HCT116 (cell line): ENCODE measurements at regions not wholly inside any gene's neighbourhood (a gene's known extent, or its start where the extent isn't known, plus 50 kb on each side); places are given as distances from the start of the nearest gene placed in this dataset.

ENCODE experiments used
- ATAC-seq: fragments of 200-7000 bp; cut with Tn5 transposase; 2 replicates; pipeline ENCODE4 v1.9.1; 2020; ENCODE audit warnings: mild to moderate bottlenecking, moderate library complexity
- BruUV-seq: library from RNA; stranded (reverse); fragments of 400-500 nt; replicated peaks from 2 replicates; lab custom pipeline; 2021; lab: Mats Ljungman, UMichigan
- CTCF ChIA-PET: fragments of 300-600 bp; sonication (Branson Sonifier 250); formaldehyde crosslinking; loops from one replicate; lab custom pipeline; 2021; ENCODE audit warnings: antibody characterized with exemption; lab: Charles Lee
- POLR2A ChIA-PET: fragments of 300-600, 350-600 bp; sonication (Branson Sonifier 250); formaldehyde crosslinking; loops from one replicate; lab custom pipeline; 2021; ENCODE audit warnings: antibody characterized with exemption; lab: Charles Lee
- RAD21 ChIA-PET, 2 experiments: fragments of 300-600 bp; sonication (Branson Sonifier 250); formaldehyde crosslinking; loops; one replicate each; lab custom pipeline; 2023; ENCODE audit warnings: low total read pairs in 2 of 2; ENCODE audit not compliant: uncharacterized antibody in 2 of 2, unreplicated experiment in 2 of 2, low non-redundant PET in 1 of 2; lab: Charles Lee
- DNase-seq: peaks from one replicate; pipeline ENCODE4 v3.0.0-alpha.2; 2010; ENCODE audit warnings: low read depth, low spot score
- H2AFZ ChIP-seq: fragments of 200-600 bp; shearing (Covaris generic), sonication (generic); 2 replicates; pipeline ENCODE4 v1.6.1; 2017; ENCODE audit warnings: low read depth, mixed run types, mixed read lengths, antibody characterized with exemption, low read length; ENCODE audit not compliant: poor library complexity, severe bottlenecking
- H3K27ac ChIP-seq: 2 replicates; pipeline ENCODE4 v1.5.1; 2012; ENCODE audit warnings: low read depth, low read length
- H3K27me3 ChIP-seq: fragments of 200-600 bp; sonication (generic); 2 replicates; pipeline ENCODE4 v1.6.1; 2016; ENCODE audit warnings: mixed run types, low read length, mixed read lengths; ENCODE audit not compliant: insufficient read depth
- H3K36me3 ChIP-seq, 2 experiments: fragments of 200-500 bp in 1 of 2; fragments of 200-600 bp in 1 of 2; sonication (Bioruptor generic) in 1 of 2; sonication (generic) in 1 of 2; 2 replicates each; pipeline versions ENCODE4 v1.5.1 to v1.6.1; 2014 to 2016; ENCODE audit warnings: low read length in 2 of 2, inconsistent platforms in 1 of 2, mixed read lengths in 1 of 2, mixed run types in 1 of 2; ENCODE audit not compliant: insufficient read depth in 2 of 2, control insufficient read depth in 1 of 2
- H3K4me1 ChIP-seq, 2 experiments: fragments of 200-600 bp in 1 of 2; sonication (generic) in 1 of 2; 2 replicates each; pipeline versions ENCODE4 v1.5.1 to v1.6.1; 2012 to 2017; ENCODE audit warnings: low read length in 2 of 2, inconsistent platforms in 1 of 2, mild to moderate bottlenecking in 1 of 2, mixed read lengths in 1 of 2, mixed run types in 1 of 2, moderate library complexity in 1 of 2; ENCODE audit not compliant: insufficient read depth in 2 of 2, control insufficient read depth in 1 of 2
- H3K4me2 ChIP-seq: fragments of 200-600 bp; sonication (generic); 2 replicates; pipeline ENCODE4 v1.6.1; 2017; ENCODE audit warnings: mixed run types, low read length, mixed read lengths
- H3K4me3 ChIP-seq, 2 experiments: fragments of 200-600 bp in 1 of 2; sonication (generic) in 1 of 2; replicated peaks in 1 of 2; 2 replicates each; pipeline ENCODE4 v1.5.1; 2011 to 2016; ENCODE audit warnings: low read length in 2 of 2, control low read depth in 1 of 2, low read depth in 1 of 2, mild to moderate bottlenecking in 1 of 2, mixed read lengths in 1 of 2, mixed run types in 1 of 2
- H3K79me2 ChIP-seq: fragments of 200-600 bp; sonication (generic); 2 replicates; pipeline ENCODE4 v1.6.1; 2017; ENCODE audit warnings: mild to moderate bottlenecking, mixed run types, low read length, moderate library complexity, mixed read lengths; ENCODE audit not compliant: insufficient read depth
- H3K9ac ChIP-seq: fragments of 200-600 bp; sonication (generic); 2 replicates; pipeline ENCODE4 v1.6.1; 2016; ENCODE audit warnings: low read length, mixed read lengths
- H3K9me2 ChIP-seq: fragments of 200-600 bp; sonication (generic), shearing (Covaris generic); 2 replicates; pipeline ENCODE4 v1.6.1; 2017; ENCODE audit warnings: mixed run types, mild to moderate bottlenecking, moderate library complexity; ENCODE audit not compliant: insufficient read depth
- H3K9me3 ChIP-seq, 2 experiments: fragments of 200-500 bp in 1 of 2; fragments of 200-600 bp in 1 of 2; sonication (Bioruptor generic) in 1 of 2; sonication (generic) in 1 of 2; 2 replicates each; pipeline ENCODE4 v1.6.1; 2014 to 2017; ENCODE audit warnings: low read length in 2 of 2, mixed read lengths in 2 of 2, inconsistent platforms in 1 of 2, low read depth in 1 of 2, mild to moderate bottlenecking in 1 of 2, mixed run types in 1 of 2, moderate library complexity in 1 of 2; ENCODE audit not compliant: control insufficient read depth in 1 of 2, insufficient read depth in 1 of 2
- H4K20me1 ChIP-seq: fragments of 200-600 bp; sonication (generic), shearing (Covaris generic); 2 replicates; pipeline ENCODE4 v1.6.1; 2017; ENCODE audit warnings: mixed run types, mild to moderate bottlenecking, moderate library complexity; ENCODE audit not compliant: insufficient read depth
- CBX3 ChIP-seq: IDR thresholded peaks from 2 replicates; pipeline ENCODE4 v1.6.1; 2012; ENCODE audit warnings: low read depth
- CEBPB ChIP-seq: IDR thresholded peaks from 2 replicates; pipeline ENCODE4 v1.6.1; 2012; ENCODE audit warnings: low read depth
- EZH2 ChIP-seq: fragments of 200-600 bp; sonication (generic); IDR thresholded peaks from 2 replicates; pipeline ENCODE4 v1.6.1; 2017; ENCODE audit warnings: antibody characterized with exemption, mixed run types
- EZH2phosphoT487 ChIP-seq: fragments of 200-600 bp; IDR thresholded peaks from 2 replicates; pipeline ENCODE4 v1.6.1; 2018; ENCODE audit warnings: antibody characterized with exemption, borderline replicate concordance
- FOSL1 ChIP-seq: IDR thresholded peaks from 2 replicates; pipeline ENCODE4 v1.6.1; 2012; ENCODE audit warnings: low read depth
- JUND ChIP-seq: IDR thresholded peaks from 2 replicates; pipeline ENCODE4 v1.6.1; 2012
- RAD21 ChIP-seq: IDR thresholded peaks from 2 replicates; pipeline ENCODE4 v1.6.1; 2012; ENCODE audit warnings: low read depth, mild to moderate bottlenecking
- REST ChIP-seq: IDR thresholded peaks from 2 replicates; pipeline ENCODE4 v1.6.1; 2012; ENCODE audit warnings: low read depth
- SIN3A ChIP-seq: IDR thresholded peaks from 2 replicates; pipeline ENCODE4 v1.6.1; 2012; ENCODE audit warnings: low read depth
- SP1 ChIP-seq: IDR thresholded peaks from 2 replicates; pipeline ENCODE4 v1.6.1; 2012; ENCODE audit warnings: low read depth
- SRF ChIP-seq: IDR thresholded peaks from 2 replicates; pipeline ENCODE4 v1.6.1; 2012; ENCODE audit warnings: low read depth
- YY1 ChIP-seq: IDR thresholded peaks from 2 replicates; pipeline ENCODE4 v1.6.1; 2011; ENCODE audit warnings: low read length, low read depth, moderate library complexity, mild to moderate bottlenecking; ENCODE audit not compliant: insufficient replicate concordance; ENCODE audit errors: extremely low read depth
- ZFX ChIP-seq: fragments of 450-650 bp; IDR thresholded peaks from 2 replicates; pipeline ENCODE4 v1.6.1; 2017
- ZNF274 ChIP-seq: fragments of 200-500 bp; sonication (Bioruptor generic); IDR thresholded peaks from 2 replicates; pipeline ENCODE4 v1.6.1; 2014; ENCODE audit warnings: mild to moderate bottlenecking, low read depth, low read length, inconsistent platforms
- intact Hi-C: fragments of 100-400 bp; cut with micrococcal nuclease; formaldehyde crosslinking; loops from 2 replicates; pipeline ENCODE4 v1.10.0; 2022

- BruUV-seq = no TSS peak
- ATAC-seq = no peak
- intact Hi-C loops = no loop called here
- no peak overlapping the region for H3K27ac ChIP-seq
- no peaks in the 10 kb centered on the region for H3K27me3 ChIP-seq
- H3K9me2 ChIP-seq = no peaks in the 10 kb centered on the region
- no peaks in the 10 kb centered on the region for H3K36me3 ChIP-seq
- ChIA-PET CTCF (no interaction called here), POLR2A (no interaction called here), RAD21 (no interaction called here)
- no peak overlapping the region for H2AFZ ChIP-seq
- no peaks in the 10 kb centered on the region for H4K20me1 ChIP-seq
- no peaks in the 10 kb centered on the region for H3K4me1 ChIP-seq
- peaks cover 0 to 24% of the 10 kb centered on the region in 2 experiments; a peak in 2 of 4 replicates for H3K9me3 ChIP-seq
- H3K79me2 ChIP-seq = no peaks in the 10 kb centered on the region
- H3K4me3 ChIP-seq = no peak overlapping the region
- no peak overlapping the region for H3K9ac ChIP-seq
- no peak for DNase-seq
- no peak overlapping the region for H3K4me2 ChIP-seq
- no peak for TF ChIP-seq SRF
- TF ChIP-seq ZFX = no peak
- TF ChIP-seq CEBPB = no peak
- TF ChIP-seq JUND = no peak
Observed at GRCh38 chr11:81245791-81246190, 1487.9 kb downstream of the FAM181B start.

GRCh38 chr11:81241672-81242275 is 1491.9 kb downstream of the FAM181B start:
- BruUV-seq = no TSS peak

More at GRCh38 chr11:81241672-81242275, 1491.9 kb downstream of the FAM181B start:
- Histone ChIP-seq H3K4me2 (no peak overlapping the region), H3K27me3 (no peaks in the 10 kb centered on the region), H4K20me1 (no peaks in the 10 kb centered on the region), H2AFZ (no peak overlapping the region)
- RAD21 ChIA-PET = no interaction called here
- intact Hi-C loops = no loop called here
- no peak for DNase-seq
- no peak for TF ChIP-seq CBX3
- TF ChIP-seq SP1 = no peak
- no peak for TF ChIP-seq ZNF274
- TF ChIP-seq REST = no peak
- TF ChIP-seq YY1 = no peak
- no peak for TF ChIP-seq SRF
- no peak for TF ChIP-seq EZH2phosphoT487
- TF ChIP-seq SIN3A = no peak
- TF ChIP-seq FOSL1 = no peak
- no peak for TF ChIP-seq JUND
- no peak for TF ChIP-seq EZH2
- TF ChIP-seq ZFX = no peak
- TF ChIP-seq RAD21 = no peak
- TF ChIP-seq, all 23 proteins: peak for 0
- no peak overlapping the region for H3K9ac ChIP-seq
- H3K79me2 ChIP-seq = no peaks in the 10 kb centered on the region
- H3K36me3 ChIP-seq = no peaks in the 10 kb centered on the region
- peaks cover 0 to 24% of the 10 kb centered on the region in 2 experiments; a peak in 1 of 4 replicates for H3K9me3 ChIP-seq
- ChIA-PET POLR2A (no interaction called here), CTCF (no interaction called here)
- no peak for ATAC-seq
- H3K4me3 ChIP-seq = no peak overlapping the region
- no peak overlapping the region for H3K27ac ChIP-seq
- no peaks in the 10 kb centered on the region for H3K9me2 ChIP-seq
- no peaks in the 10 kb centered on the region for H3K4me1 ChIP-seq
